SK-N-SH (cell line): ENCODE measurements at regions not wholly inside any gene's neighbourhood (a gene's known extent, or its start where the extent isn't known, plus 50 kb on each side); places are given as distances from the start of the nearest gene placed in this dataset.

ENCODE experiments used
- CTCF ChIA-PET: fragments of 300-600, 350-600 bp; formaldehyde crosslinking; extraction: SDS; loops from one replicate; lab custom pipeline; 2021; lab: Yijun Ruan, JAX
- POLR2A ChIA-PET: fragments of 350-600 bp; sonication (Branson Sonifier 250); formaldehyde crosslinking; extraction: SDS; loops from one replicate; lab custom pipeline; 2020; ENCODE audit warnings: antibody characterized with exemption, inconsistent platforms; lab: Yijun Ruan, JAX
- DNase-seq: peaks from one replicate; pipeline ENCODE4 v3.0.0; 2012
- H2AFZ ChIP-seq: fragments of 200-600 bp; sonication (generic); 2 replicates; pipeline ENCODE4 v1.8.1; 2016; ENCODE audit warnings: antibody characterized with exemption, mild to moderate bottlenecking, low read depth
- H3F3A ChIP-seq: fragments of 200-600 bp; sonication (generic); replicated peaks from 2 replicates; pipeline ENCODE3; 2016; ENCODE audit warnings: antibody characterized with exemption, mild to moderate bottlenecking; ENCODE audit not compliant: insufficient read depth
- H3K27ac ChIP-seq, 2 experiments: fragments of 200-500 bp in 1 of 2; fragments of 200-600 bp in 1 of 2; sonication (Bioruptor generic) in 1 of 2; sonication (generic), shearing (Covaris generic) in 1 of 2; 2 replicates each; pipeline versions ENCODE4 v1.5.1 to v1.6.1; 2014 to 2016; ENCODE audit warnings: low read depth in 2 of 2, inconsistent platforms in 1 of 2, low read length in 1 of 2, mild to moderate bottlenecking in 1 of 2, mixed read lengths in 1 of 2
- H3K27me3 ChIP-seq: fragments of 200-600 bp; sonication (generic), shearing (Covaris generic); 2 replicates; pipeline ENCODE4 v1.6.1; 2016; ENCODE audit warnings: mixed run types; ENCODE audit not compliant: insufficient read depth
- H3K36me3 ChIP-seq, 2 experiments: fragments of 200-500 bp in 1 of 2; fragments of 200-600 bp in 1 of 2; sonication (Bioruptor generic) in 1 of 2; sonication (generic) in 1 of 2; replicated peaks in 1 of 2; 2 replicates each; pipeline versions ENCODE3 to v1.5.1; 2014 to 2016; ENCODE audit warnings: low read length in 1 of 2, mild to moderate bottlenecking in 1 of 2; ENCODE audit not compliant: insufficient read depth in 2 of 2, control insufficient read depth in 1 of 2
- H3K4me1 ChIP-seq, 2 experiments: fragments of 200-500 bp in 1 of 2; fragments of 200-600 bp in 1 of 2; sonication (Bioruptor generic) in 1 of 2; sonication (generic), shearing (Covaris generic) in 1 of 2; 2 replicates each; pipeline versions ENCODE4 v1.5.1 to v1.6.1; 2014 to 2016; ENCODE audit warnings: low read depth in 1 of 2, low read length in 1 of 2, mixed run types in 1 of 2; ENCODE audit not compliant: insufficient read depth in 2 of 2, control insufficient read depth in 1 of 2
- H3K4me2 ChIP-seq: fragments of 200-600 bp; sonication (generic), shearing (Covaris generic); 2 replicates; pipeline ENCODE4 v1.6.1; 2017; ENCODE audit warnings: mixed run types
- H3K4me3 ChIP-seq, 2 experiments: fragments of 200-500 bp in 1 of 2; fragments of 200-600 bp in 1 of 2; sonication (Bioruptor generic) in 1 of 2; sonication (generic), shearing (Covaris generic) in 1 of 2; 2 replicates each; pipeline versions ENCODE4 v1.5.1 to v1.8.1; 2014 to 2016; ENCODE audit warnings: low read depth in 2 of 2, inconsistent platforms in 1 of 2, low read length in 1 of 2, mild to moderate bottlenecking in 1 of 2, mixed read lengths in 1 of 2, moderate library complexity in 1 of 2
- H3K79me2 ChIP-seq: fragments of 200-600 bp; sonication (generic); 2 replicates; pipeline ENCODE4 v1.8.1; 2017; ENCODE audit warnings: mild to moderate bottlenecking; ENCODE audit not compliant: insufficient read depth
- H3K9ac ChIP-seq: fragments of 200-600 bp; sonication (generic); 2 replicates; pipeline ENCODE4 v1.6.1; 2017; ENCODE audit warnings: mixed run types
- H3K9me2 ChIP-seq: fragments of 200-600 bp; sonication (generic); 2 replicates; pipeline ENCODE4 v1.6.1; 2017; ENCODE audit warnings: mixed run types
- H3K9me3 ChIP-seq: fragments of 200-600 bp; sonication (generic); 2 replicates; pipeline ENCODE4 v1.6.1; 2017; ENCODE audit warnings: mixed run types, mild to moderate bottlenecking, moderate library complexity
- H4K20me1 ChIP-seq: fragments of 200-600 bp; sonication (generic); 2 replicates; pipeline ENCODE4 v1.6.1; 2017; ENCODE audit warnings: mild to moderate bottlenecking, mixed run types; ENCODE audit not compliant: insufficient read depth
- CTCF ChIP-seq: fragments of 200-600 bp; sonication (generic); IDR thresholded peaks from 2 replicates; pipeline ENCODE4 v1.6.1; 2017; ENCODE audit warnings: antibody characterized with exemption, mild to moderate bottlenecking, moderate library complexity
- ELF1 ChIP-seq: IDR thresholded peaks from 2 replicates; pipeline ENCODE4 v1.4.0; 2012
- EP300 ChIP-seq, 2 experiments: IDR thresholded peaks; 2 replicates each; pipeline versions ENCODE4 v1.4.0 to v1.6.1; 2012; ENCODE audit warnings: borderline replicate concordance in 1 of 2, low read depth in 1 of 2, low read length in 1 of 2
- EZH2phosphoT487 ChIP-seq: fragments of 200-600 bp; sonication (generic); IDR thresholded peaks from 2 replicates; pipeline ENCODE4 v1.6.1; 2017; ENCODE audit warnings: low read depth, mixed run types, mild to moderate bottlenecking, antibody characterized with exemption, moderate library complexity, borderline replicate concordance
- FOXJ3 ChIP-seq: sonication (generic); formaldehyde crosslinking; IDR thresholded peaks from 2 replicates; pipeline ENCODE4 v1.5.1; 2020; ENCODE audit warnings: mild to moderate bottlenecking, missing genetic modification reagents
- JUND ChIP-seq: IDR thresholded peaks from 2 replicates; pipeline ENCODE4 v1.4.0; 2012
- MAX ChIP-seq: IDR thresholded peaks from 2 replicates; pipeline ENCODE4 v1.4.0; 2012; ENCODE audit warnings: low read depth
- MEF2A ChIP-seq: IDR thresholded peaks from 2 replicates; pipeline ENCODE4 v1.4.0; 2012; ENCODE audit warnings: low read depth, borderline replicate concordance
- RAD21 ChIP-seq: IDR thresholded peaks from 2 replicates; pipeline ENCODE4 v1.6.1; 2012; ENCODE audit warnings: mild to moderate bottlenecking, low read length
- RFX5 ChIP-seq: IDR thresholded peaks from 2 replicates; pipeline ENCODE4 v1.6.1; 2012; ENCODE audit warnings: mild to moderate bottlenecking, improper control_type of control experiment, low read length
- SIN3A ChIP-seq: IDR thresholded peaks from 2 replicates; pipeline ENCODE4 v1.6.1; 2012; ENCODE audit warnings: low read depth, mild to moderate bottlenecking, low read length, moderate library complexity, borderline replicate concordance
- SMC3 ChIP-seq: IDR thresholded peaks from 2 replicates; pipeline ENCODE4 v1.6.1; 2012; ENCODE audit warnings: low read depth, low read length, improper control_type of control experiment
- TCF12 ChIP-seq: IDR thresholded peaks from 2 replicates; pipeline ENCODE4 v1.4.0; 2012
- TEAD4 ChIP-seq: IDR thresholded peaks from 2 replicates; pipeline ENCODE4 v1.4.0; 2012; ENCODE audit warnings: mild to moderate bottlenecking, borderline replicate concordance; ENCODE audit not compliant: insufficient read depth
- USF2 ChIP-seq: fragments of 150-350 bp; IDR thresholded peaks from 2 replicates; pipeline ENCODE4 v1.6.1; 2017; ENCODE audit warnings: antibody characterized with exemption, low read length, low read depth, borderline replicate concordance
- YY1 ChIP-seq: IDR thresholded peaks from 2 replicates; pipeline ENCODE4 v1.4.0; 2012; ENCODE audit warnings: low read depth, mild to moderate bottlenecking
- ZBTB33 ChIP-seq: IDR thresholded peaks from 2 replicates; pipeline ENCODE4 v1.4.0; 2012; ENCODE audit warnings: low read depth, borderline replicate concordance
- WGBS: methylation state at CpG from one replicate; pipeline ENCODE4 v1.1.6; 2017; ENCODE audit warnings: low lambda C conversion rate; 5-methylcytosine and 5-hydroxymethylcytosine counted together

DNA sequence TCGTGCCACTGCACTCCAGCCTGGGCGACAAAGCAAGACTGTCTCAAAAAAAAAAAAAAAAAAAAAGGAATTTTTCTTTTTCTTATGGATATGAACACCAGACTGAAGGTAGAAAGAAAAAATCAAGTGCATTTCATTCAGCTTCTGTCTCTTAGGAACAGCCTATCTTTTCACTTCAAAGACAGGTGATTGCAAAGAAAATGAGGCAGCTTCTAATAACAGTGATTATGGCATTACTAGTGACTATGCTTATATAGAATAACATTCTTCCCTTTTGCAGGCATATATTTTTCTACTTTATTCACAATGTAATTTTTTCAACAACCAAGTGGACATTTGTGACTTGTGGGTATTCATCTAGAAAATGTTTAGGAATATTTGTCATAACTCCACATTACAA lies 295.5 kb upstream of the ATXN7L3B start:
- ChIA-PET CTCF (no interaction called here), POLR2A (no interaction called here)
- Histone ChIP-seq H3K36me3 (no peaks in the 10 kb centered on the region), H3K9me2 (no peaks in the 10 kb centered on the region), H3K27me3 (no peaks in the 10 kb centered on the region), H3K4me2 (no peak overlapping the region), H2AFZ (no peak overlapping the region; the same call in 1 of the 2 replicates), H3K79me2 (no peaks in the 10 kb centered on the region), H3K27ac (no peak overlapping the region), H3K9ac (no peak overlapping the region), H4K20me1 (no peaks in the 10 kb centered on the region), H3F3A (no peaks in the 10 kb centered on the region), H3K4me1 (no peaks in the 10 kb centered on the region), H3K9me3 (no peaks in the 10 kb centered on the region), H3K4me3 (no peak overlapping the region)
- no peak for DNase-seq
- 33% methylated on average over 2 of the region's 2 CpGs for WGBS
- TF ChIP-seq SMC3 (no peak), USF2 (no peak), RAD21 (no peak), MAX (no peak), ZBTB33 (no peak), CTCF (no peak), EZH2phosphoT487 (no peak), TEAD4 (no peak), FOXJ3 (CRISPR knock-in tag) (no peak), MEF2A (no peak), JUND (no peak), YY1 (no peak), TCF12 (no peak), EP300 (IDR thresholded peaks at IDR 0.05; ENCODE audit: borderline replicate concordance in 1 of 2, low read depth in 1 of 2, low read length in 1 of 2) (no peak), RFX5 (no peak), SIN3A (no peak), ELF1 (no peak)
